ENCODE measurements at regions not wholly inside any gene's neighbourhood (a gene's known extent, or its start where the extent isn't known, plus 50 kb on each side); places are given as distances from the start of the nearest gene placed in this dataset.

DNA sequence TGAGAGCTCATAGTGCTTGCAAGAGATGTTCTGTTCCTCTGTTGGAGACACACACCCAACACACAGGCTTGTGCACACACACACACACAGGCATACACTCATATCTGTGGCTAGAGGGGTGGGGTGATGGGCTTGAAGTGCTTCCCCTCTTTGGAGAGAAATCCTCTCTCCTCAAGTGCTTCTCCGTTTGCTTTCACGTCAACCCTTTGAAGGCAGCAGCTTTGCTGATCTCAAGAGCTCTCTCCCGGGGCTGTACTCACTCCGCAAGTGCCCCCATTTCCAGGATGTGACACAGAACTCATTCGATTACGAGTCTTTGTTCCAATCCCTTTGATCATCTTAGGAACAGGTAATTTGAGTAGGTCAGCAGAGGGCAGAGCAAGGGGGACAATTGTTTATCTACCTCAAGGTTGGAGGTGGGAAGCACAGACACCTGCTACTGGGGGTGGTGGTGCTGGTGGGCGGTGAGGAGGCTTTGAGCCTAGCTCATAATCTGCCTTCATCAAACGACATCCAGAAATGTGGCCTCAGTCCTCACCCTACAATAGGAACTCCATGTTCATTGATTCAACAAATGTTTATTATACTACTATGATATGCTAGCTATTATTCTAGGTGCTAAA lies 529.8 kb upstream of the CADM1 start:
- TF ChIP-seq CTCF (IDR thresholded peaks at IDR 0.05; ENCODE audit: low read depth, low read length, poor library complexity, severe bottlenecking), result no peak
- TF ChIP-seq EZH2phosphoT487 (IDR thresholded peaks at IDR 0.05; ENCODE audit: borderline replicate concordance, low read length), result no peak

All from DOHH2 (cell line).